COLO668 (cell line): ENCODE measurements at regions not wholly inside any gene's neighbourhood (a gene's known extent, or its start where the extent isn't known, plus 50 kb on each side); places are given as distances from the start of the nearest gene placed in this dataset.

Experiments used
- DNase-seq: peaks from one replicate; lab custom pipeline; 2025; ENCODE audit not compliant: unreplicated experiment; lab: John Stamatoyannopoulos, UW

DNA sequence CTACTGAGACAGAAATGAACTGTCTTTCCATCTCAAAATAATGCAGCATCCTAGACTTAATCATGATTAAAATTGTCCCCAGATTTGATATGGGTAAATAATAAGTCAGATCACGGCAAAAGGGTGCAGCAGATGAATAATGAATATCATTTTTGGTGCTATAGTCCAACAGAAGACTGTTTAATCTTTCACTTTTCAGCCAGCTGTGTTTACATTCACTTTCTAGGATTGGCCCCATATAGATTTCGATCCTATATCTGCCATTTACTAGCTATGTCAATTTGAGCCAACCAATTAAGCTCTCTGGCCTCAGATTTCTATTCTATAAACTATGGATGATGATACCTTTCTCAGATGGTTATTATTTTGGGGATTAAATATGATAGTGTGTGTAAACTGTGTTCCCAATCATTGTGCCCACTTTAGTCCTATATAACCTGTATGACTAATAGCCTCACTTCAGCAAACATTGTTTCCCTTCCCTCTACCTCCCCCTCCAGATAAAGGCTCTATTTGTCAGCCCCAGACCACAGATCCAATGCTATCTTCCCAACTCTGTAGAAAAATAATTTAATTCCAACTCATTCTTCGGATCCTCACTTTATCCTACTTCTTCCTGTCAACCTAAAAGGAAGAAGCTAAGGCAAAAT lies 53.6 kb upstream of the NT5E start:
- no peak for DNase-seq

DNA sequence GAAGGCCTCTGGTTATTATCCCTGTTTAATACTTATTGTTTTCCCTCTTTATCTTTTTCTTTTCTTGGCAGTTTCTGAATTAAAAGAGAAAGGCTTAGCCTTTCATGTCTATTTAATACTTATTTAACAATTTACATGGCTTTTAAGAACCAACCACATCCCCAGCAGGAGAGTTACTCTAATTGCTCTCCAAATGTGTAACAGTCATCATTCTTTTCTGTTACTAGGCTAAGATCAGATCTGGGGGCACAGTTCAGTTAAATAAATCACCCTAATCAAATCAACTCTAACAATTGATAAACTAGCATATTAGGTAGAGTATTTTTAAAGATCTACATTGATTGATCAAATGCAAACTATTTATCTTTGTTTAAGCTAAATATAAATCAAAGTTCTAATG lies 54.1 kb upstream of the NT5E start:
- no peak for DNase-seq

GRCh38 chr6:85394853-85395538 lies 54.9 kb upstream of the NT5E start:
- no peak for DNase-seq

DNA sequence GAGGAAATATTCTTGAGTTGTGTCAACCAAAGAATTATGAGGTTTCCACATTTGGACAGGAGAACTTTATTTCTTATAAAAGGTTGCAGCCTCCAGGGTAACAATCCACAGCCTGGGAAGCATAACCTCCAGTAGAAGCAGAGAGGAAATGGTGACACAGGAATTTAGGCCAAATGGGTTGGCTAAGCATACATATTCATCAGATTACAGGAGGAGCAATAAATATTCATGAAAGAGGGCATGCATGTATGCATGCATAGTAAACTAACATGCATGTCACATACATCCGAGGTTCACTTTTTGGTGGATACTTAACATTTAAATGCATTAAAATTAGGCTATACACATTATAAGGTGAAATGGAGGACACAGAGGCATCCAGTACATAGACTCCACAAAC lies 55.7 kb upstream of the NT5E start:
- no peak for DNase-seq

DNA sequence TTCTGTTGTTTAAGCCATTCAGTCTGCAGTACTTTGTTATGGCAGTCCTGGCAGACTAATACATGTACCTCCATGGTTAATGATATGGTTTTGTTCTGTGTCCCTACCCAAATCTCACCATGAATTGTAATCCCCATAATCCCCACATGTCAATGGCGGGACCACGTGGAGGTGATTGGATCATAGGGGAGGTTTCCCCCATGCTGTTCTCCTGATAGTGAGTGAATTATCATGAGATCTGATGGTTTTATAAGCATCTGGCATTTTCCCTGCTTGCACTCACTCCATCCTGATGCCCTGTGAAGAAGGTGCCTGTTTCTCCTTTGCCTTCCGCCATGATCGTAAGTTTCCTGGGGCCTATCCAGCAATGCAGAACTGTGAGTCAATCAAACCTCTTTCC lies 57.5 kb upstream of the NT5E start:
- no peak for DNase-seq

DNA sequence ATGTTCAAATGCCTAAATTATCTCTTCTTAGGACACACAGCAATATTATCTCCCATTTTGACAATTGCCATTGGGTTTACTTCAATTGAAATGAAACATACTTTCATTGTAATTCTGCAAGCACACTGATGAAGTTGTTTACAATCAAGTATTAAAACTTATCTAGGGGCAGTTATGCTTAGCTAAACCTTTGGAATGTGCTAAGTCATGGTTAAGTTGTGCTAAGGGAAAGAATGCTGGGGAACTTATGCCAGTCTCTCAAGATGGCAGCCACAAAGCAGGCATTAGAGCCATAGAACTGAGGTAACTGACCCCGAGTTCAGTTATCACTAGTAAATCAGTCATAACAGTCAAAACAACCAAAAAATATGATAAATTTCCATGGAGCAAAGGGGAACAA lies 59.1 kb upstream of the NT5E start:
- DNase-seq: no peak

DNA sequence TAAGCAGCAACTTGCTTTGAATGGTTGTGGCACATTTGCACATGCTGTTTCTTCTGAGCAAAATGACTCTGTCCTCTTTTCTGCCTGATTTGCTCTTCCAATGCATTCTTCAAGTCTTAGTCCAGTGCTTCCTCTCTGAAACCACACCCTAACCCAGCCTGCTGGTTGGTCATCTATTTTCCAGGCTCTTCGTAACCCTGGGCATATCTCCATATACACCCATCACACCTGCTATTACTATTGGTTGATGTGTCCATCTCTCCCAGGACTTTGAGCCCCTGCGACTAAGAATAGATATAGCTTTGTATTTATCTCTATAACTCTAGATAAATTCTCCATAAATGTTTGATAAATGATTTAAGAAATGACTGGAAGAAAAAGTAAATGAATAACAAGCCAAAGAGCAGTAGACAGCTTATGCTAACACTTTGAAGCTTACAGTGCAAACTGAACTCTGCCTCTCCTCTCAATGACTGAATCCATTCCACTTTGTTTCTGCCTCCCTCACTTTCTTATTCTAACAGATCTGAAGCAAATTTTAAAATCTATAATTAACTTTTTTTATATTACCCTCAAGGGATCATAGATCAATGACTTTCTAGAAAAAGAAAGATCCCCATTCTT lies 59.7 kb upstream of the NT5E start:
- no peak for DNase-seq

DNA sequence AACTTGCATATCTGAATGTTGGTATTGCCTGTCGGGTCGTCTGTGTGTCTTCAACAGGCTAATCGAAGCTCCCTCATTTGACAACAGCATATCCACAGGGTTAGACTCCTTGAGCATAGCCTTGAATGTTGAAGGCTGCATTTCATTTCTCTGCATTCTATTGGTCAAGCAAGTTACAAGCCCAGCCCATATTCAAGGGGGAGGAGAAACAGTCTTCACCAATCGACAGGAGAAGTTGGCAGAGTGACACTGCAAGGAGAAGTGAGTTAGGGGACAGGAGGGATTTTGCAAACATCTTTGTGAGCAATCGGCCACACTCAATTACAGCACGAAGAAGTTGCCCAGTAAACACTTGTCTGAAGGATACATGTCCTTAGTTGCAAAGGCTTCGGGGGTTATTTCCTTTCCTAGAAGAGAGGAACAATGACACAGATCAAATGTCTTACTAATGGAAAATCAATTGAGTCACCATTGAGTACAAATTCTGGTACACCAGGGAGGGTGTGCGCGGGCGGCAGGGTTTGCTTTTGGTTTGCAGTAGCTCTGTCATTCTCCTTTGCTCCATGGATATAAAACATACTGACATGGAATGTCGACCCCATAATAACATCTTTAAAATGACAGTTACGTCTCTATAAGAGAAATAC lies 60.6 kb upstream of the NT5E start:
- DNase-seq: peak; percentile 25

- no peak for DNase-seq
Observed at GRCh38 chr6:85388531-85388930, 61.4 kb upstream of the NT5E start.

GRCh38 chr6:85385636-85386315 lies 64.1 kb upstream of the NT5E start:
- no peak for DNase-seq

GRCh38 chr6:85383042-85383441 lies 66.8 kb upstream of the NT5E start:
- DNase-seq: no peak

DNA sequence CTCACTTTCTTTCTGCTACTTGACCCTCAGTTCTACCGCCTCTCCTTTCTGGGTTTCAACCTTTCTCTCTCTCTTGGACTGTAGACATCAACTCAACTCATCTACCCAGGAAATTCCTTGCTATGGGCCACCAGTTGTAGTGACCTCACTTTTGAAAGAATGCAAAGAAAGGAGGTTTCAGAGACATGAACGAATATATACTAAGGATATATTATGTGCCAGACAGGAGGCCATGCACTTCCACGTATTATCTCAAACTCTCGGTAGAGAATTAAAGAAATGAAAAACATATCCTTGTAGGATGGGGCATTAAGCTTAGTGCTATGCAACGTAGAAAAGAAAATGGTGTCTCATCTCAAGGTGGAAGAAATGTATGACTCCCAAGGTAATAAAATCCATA lies 67.3 kb upstream of the NT5E start:
- DNase-seq: no peak

DNA sequence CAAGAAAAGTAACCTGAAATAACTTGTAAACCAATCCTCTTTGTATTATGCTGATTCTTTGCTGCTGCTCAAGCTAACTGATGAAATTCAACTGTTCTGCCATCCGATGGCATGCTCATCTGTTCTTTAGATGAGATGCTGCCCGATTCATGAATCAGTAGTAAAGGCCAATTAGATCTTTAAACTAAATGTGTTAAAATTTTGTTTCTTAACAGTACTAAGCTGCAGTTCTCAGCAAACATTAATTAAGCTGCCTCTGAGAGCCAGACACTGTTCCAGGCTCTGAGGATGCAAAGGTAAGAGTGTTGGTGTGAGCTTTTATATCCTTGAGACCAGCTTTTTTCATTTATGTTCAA lies 77.0 kb upstream of the NT5E start:
- DNase-seq: no peak

DNA sequence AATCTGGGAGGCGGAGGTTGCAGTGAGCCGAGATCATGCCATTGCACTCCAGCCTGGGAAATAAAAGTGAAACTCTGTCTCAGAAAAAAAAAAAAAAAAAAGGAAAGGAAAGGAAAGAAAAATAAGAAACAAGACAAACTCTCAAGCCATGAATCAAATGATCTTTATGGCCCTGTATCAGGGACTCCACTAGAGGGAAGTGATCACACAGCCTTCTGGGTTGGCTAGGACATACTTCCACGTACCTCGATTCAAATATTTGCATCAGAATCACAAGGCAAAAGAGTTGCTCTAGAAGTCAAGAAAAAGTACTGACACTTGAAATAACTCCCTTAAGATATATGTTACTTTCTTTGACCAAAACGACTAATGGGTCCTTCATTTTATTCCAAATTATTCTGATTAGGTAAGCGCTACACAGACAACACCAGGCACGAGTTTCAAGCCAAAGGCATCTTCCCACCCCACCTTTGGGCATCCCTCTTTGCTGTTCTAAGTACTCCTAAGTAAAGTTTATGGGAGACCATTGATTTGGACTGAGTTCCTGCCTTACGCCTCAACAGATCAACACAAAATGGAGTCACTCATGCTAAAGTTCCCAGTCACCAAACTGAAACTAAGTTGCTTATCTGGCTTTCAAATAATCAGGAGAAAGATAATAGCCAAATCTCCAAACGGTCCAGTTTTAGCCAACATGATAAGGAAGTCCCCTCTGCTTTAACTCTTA lies 77.5 kb upstream of the NT5E start:
- DNase-seq: no peak

GRCh38 chr6:85368631-85369030 lies 81.3 kb upstream of the NT5E start:
- DNase-seq: no peak

DNA sequence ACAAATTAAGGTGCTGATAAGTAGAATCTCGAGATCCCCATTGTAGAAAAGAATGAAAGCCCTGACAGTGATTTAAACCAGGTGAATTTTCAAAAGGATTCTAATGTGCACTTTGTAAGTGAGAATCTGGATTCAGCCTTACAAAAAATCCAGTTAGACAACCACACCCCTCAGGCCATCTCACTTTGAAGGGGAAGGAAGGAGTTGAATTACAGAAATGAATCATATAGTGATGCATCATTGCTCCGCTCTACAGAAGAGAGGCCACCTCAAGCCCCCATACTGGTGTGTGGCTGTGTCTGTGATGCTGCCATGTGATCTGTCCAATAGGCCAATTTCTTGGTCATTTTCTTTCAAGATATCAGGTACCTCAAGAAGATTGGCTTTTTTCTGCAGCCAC lies 85.5 kb upstream of the NT5E start:
- no peak for DNase-seq

DNA sequence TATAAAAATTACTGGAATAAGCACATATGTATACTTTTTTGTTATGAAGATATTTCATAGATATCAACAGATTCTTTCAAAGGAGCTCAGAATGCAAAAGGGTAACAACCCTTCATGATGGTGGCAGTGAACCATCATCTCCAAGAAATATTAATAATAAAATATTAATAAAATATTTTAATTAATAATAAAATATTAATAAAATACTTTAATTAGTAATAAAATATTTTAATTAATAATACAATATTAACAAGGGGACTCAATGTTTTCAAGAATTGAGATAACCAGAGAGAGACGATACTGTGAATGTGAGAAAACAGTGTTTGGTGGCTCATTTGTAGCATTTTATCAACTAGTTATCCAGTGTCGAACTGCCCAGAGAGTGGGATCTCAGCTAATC lies 86.0 kb upstream of the NT5E start:
- no peak for DNase-seq

DNA sequence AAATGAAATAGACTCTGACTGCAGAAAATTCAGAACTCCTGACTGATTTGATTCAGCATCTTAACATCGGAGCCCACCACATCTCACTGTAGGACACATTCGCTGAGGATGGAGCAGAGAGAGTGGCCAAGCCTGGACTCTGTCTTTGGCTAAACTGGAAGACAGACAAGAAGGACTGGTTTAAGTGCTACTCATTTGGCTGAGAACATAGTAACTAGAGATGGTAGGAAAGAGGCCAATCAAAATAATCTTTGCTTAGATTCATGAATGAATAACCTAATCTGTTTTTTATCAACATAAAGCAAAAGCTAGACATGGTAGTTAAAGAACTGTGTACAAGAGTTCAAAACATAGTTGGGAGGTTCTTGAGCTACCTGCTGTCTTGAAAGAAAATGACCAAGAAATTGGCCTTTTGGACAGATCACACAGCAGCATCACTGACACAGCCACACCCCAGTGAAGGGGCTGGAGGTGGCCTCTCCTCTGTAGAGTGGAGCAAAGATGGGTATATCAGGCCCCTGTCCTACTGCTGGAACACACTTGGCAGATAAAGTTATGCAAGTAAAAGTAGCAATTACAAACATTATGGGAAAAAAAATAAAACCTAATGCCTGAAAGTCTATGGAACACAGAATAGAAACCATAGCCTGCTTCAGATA lies 87.1 kb upstream of the NT5E start:
- DNase-seq: no peak

DNA sequence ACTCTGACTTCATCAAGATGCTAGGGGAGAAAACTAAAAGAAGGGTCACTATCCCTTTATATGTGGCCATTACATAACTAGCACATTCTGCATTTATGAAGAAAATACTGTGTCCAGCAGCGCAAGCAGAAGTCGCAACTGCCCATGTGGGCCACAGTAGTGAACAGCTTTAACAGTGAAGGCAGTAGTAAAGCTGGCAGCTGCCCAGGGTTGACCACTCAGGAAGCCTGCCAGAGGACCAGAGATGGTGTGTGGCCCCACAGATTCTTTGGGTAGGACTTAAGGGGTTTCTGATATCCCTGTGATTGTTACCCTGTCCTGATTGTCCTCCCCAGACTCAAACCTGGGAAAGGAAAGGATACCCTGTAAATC lies 88.3 kb upstream of the NT5E start:
- no peak for DNase-seq

GRCh38 chr6:85360794-85361642 lies 88.9 kb upstream of the NT5E start:
- no peak for DNase-seq
